H1 (cell line): ENCODE measurements at regions not wholly inside any gene's neighbourhood (a gene's known extent, or its start where the extent isn't known, plus 50 kb on each side); places are given as distances from the start of the nearest gene placed in this dataset.

Experiments
- CHD2 ChIP-seq: IDR thresholded peaks from 2 replicates; pipeline ENCODE4 v1.6.1; 2012; ENCODE audit warnings: low read length, improper control_type of control experiment
- RBBP5 ChIP-seq: IDR thresholded peaks from 2 replicates; pipeline ENCODE4 v1.7.1; 2012; ENCODE audit warnings: low read depth, mild to moderate bottlenecking, inconsistent platforms, low read length, moderate library complexity, borderline replicate concordance
- SIRT6 ChIP-seq: IDR thresholded peaks from one replicate; pipeline ENCODE4 v1.7.1; 2012; ENCODE audit warnings: low read length, inconsistent platforms

- TF ChIP-seq RBBP5 (no peak), CHD2 (no peak), SIRT6 (no peak)
These were observed 250.6 kb upstream of the ROBO1 start (continued) for GRCh38 chr3:80018375-80018774.
